ENCODE measurements at regions not wholly inside any gene's neighbourhood (a gene's known extent, or its start where the extent isn't known, plus 50 kb on each side); places are given as distances from the start of the nearest gene placed in this dataset.

GRCh38 chr2:20914087-20914486 is 91.2 kb upstream of the LDAH start:
- no peak overlapping the region for H3K4me3 ChIP-seq (ENCODE audit: low read depth, low read length)
- H3K27me3 ChIP-seq (replicated peaks): no peaks in the 10 kb centered on the region
- no peaks in the 10 kb centered on the region for H3K36me3 ChIP-seq (replicated peaks)
- in situ Hi-C loops (cut with HindIII; ENCODE audit: low pct_ligation_motif_present, low sequenced_read_pairs): no loop called here
- H3K27ac ChIP-seq: no peak overlapping the region
- TF ChIP-seq CTCF (IDR thresholded peaks at IDR 0.05; ENCODE audit: low read depth, low read length, missing control alignments): no peak
- no peak for DNase-seq

- no peak for TF ChIP-seq CTCF (IDR thresholded peaks at IDR 0.05; ENCODE audit: low read depth, low read length, missing control alignments)
- H3K36me3 ChIP-seq (replicated peaks): no peaks in the 10 kb centered on the region
- in situ Hi-C loops (cut with HindIII; ENCODE audit: low pct_ligation_motif_present, low sequenced_read_pairs): no loop called here
- no peak for DNase-seq
- no peak overlapping the region for H3K27ac ChIP-seq
- no peak overlapping the region for H3K4me3 ChIP-seq (ENCODE audit: low read depth, low read length)
- H3K27me3 ChIP-seq (replicated peaks): no peaks in the 10 kb centered on the region
Measured at GRCh38 chr2:20913491-20913890, 90.6 kb upstream of the LDAH start.

GRCh38 chr2:20900052-20900636 is 77.2 kb upstream of the LDAH start:
- H3K27me3 ChIP-seq (replicated peaks): no peaks in the 10 kb centered on the region
- in situ Hi-C loops (cut with HindIII; ENCODE audit: low pct_ligation_motif_present, low sequenced_read_pairs): no loop called here
- TF ChIP-seq CTCF (IDR thresholded peaks at IDR 0.05; ENCODE audit: low read depth, low read length, missing control alignments): no peak
- H3K36me3 ChIP-seq (replicated peaks): no peaks in the 10 kb centered on the region
- H3K4me3 ChIP-seq (ENCODE audit: low read depth, low read length): no peak overlapping the region
- no peak overlapping the region for H3K27ac ChIP-seq
- no peak for DNase-seq

- H3K4me3 ChIP-seq (ENCODE audit: low read depth, low read length): no peak overlapping the region
- no peaks in the 10 kb centered on the region for H3K36me3 ChIP-seq (replicated peaks)
- H3K27ac ChIP-seq: no peak overlapping the region
- no peak for DNase-seq
- in situ Hi-C loops (cut with HindIII; ENCODE audit: low pct_ligation_motif_present, low sequenced_read_pairs): no loop called here
- TF ChIP-seq CTCF (IDR thresholded peaks at IDR 0.05; ENCODE audit: low read depth, low read length, missing control alignments): no peak
- no peaks in the 10 kb centered on the region for H3K27me3 ChIP-seq (replicated peaks)
Measured at GRCh38 chr2:20897874-20898453, 75.1 kb upstream of the LDAH start.

GRCh38 chr2:20897047-20897446 is 74.1 kb upstream of the LDAH start:
- no peak for DNase-seq
- Histone ChIP-seq H3K27me3 (replicated peaks) (no peaks in the 10 kb centered on the region), H3K36me3 (replicated peaks) (no peaks in the 10 kb centered on the region), H3K4me3 (ENCODE audit: low read depth, low read length) (no peak overlapping the region), H3K27ac (no peak overlapping the region)
- TF ChIP-seq CTCF (IDR thresholded peaks at IDR 0.05; ENCODE audit: low read depth, low read length, missing control alignments): no peak
- in situ Hi-C loops (cut with HindIII; ENCODE audit: low pct_ligation_motif_present, low sequenced_read_pairs): no loop called here

GRCh38 chr2:20884829-20885228 is 61.9 kb upstream of the LDAH start:
- H3K36me3 ChIP-seq (replicated peaks): no peaks in the 10 kb centered on the region
- DNase-seq: no peak
- H3K4me3 ChIP-seq (ENCODE audit: low read depth, low read length): no peak overlapping the region
- no peaks in the 10 kb centered on the region for H3K27me3 ChIP-seq (replicated peaks)
- in situ Hi-C loops (cut with HindIII; ENCODE audit: low pct_ligation_motif_present, low sequenced_read_pairs): no loop called here
- H3K27ac ChIP-seq: no peak overlapping the region
- TF ChIP-seq CTCF (IDR thresholded peaks at IDR 0.05; ENCODE audit: low read depth, low read length, missing control alignments): no peak
